ENCODE measurements at regions not wholly inside any gene's neighbourhood (a gene's known extent, or its start where the extent isn't known, plus 50 kb on each side); places are given as distances from the start of the nearest gene placed in this dataset.

DNA sequence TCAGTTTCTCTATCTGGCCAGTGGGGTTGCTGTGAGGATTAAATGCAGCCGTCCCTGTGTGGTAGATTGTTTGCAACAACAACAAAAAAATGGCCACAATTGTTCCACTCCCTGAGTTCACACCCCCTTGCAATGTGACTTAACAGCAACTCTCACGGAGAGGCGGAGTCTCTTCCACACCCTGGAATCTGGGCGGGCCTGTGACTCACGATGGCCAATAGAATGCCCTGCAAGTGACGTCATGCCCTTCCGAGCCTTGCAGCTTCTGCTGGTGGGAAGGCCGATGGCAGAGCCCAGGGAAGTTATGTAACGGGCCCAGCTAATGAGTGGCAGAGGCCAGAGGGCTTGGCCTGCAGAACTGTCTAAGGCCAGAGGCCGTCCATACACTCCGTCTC is 87.9 kb downstream of the RIPK4 start (continued):
- no peak for TF ChIP-seq ZBTB40 (IDR thresholded peaks at IDR 0.05)
- 0 out of 2 replicates have a peak, but pooled peaks have one; percentile 43 for TF ChIP-seq ZBTB40 (CRISPR knock-in tag; IDR thresholded peaks at IDR 0.05)
- peak; percentile 97 for TF ChIP-seq ARNTL (CRISPR knock-in tag; IDR thresholded peaks at IDR 0.05)
- TF ChIP-seq, protein P1, sequence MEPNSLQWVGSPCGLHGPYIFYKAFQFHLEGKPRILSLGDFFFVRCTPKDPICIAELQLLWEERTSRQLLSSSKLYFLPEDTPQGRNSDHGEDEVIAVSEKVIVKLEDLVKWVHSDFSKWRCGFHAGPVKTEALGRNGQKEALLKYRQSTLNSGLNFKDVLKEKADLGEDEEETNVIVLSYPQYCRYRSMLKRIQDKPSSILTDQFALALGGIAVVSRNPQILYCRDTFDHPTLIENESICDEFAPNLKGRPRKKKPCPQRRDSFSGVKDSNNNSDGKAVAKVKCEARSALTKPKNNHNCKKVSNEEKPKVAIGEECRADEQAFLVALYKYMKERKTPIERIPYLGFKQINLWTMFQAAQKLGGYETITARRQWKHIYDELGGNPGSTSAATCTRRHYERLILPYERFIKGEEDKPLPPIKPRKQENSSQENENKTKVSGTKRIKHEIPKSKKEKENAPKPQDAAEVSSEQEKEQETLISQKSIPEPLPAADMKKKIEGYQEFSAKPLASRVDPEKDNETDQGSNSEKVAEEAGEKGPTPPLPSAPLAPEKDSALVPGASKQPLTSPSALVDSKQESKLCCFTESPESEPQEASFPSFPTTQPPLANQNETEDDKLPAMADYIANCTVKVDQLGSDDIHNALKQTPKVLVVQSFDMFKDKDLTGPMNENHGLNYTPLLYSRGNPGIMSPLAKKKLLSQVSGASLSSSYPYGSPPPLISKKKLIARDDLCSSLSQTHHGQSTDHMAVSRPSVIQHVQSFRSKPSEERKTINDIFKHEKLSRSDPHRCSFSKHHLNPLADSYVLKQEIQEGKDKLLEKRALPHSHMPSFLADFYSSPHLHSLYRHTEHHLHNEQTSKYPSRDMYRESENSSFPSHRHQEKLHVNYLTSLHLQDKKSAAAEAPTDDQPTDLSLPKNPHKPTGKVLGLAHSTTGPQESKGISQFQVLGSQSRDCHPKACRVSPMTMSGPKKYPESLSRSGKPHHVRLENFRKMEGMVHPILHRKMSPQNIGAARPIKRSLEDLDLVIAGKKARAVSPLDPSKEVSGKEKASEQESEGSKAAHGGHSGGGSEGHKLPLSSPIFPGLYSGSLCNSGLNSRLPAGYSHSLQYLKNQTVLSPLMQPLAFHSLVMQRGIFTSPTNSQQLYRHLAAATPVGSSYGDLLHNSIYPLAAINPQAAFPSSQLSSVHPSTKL (CRISPR knock-in tag; IDR thresholded peaks at IDR 0.05): peak; percentile 72
- TF ChIP-seq, protein P2, sequence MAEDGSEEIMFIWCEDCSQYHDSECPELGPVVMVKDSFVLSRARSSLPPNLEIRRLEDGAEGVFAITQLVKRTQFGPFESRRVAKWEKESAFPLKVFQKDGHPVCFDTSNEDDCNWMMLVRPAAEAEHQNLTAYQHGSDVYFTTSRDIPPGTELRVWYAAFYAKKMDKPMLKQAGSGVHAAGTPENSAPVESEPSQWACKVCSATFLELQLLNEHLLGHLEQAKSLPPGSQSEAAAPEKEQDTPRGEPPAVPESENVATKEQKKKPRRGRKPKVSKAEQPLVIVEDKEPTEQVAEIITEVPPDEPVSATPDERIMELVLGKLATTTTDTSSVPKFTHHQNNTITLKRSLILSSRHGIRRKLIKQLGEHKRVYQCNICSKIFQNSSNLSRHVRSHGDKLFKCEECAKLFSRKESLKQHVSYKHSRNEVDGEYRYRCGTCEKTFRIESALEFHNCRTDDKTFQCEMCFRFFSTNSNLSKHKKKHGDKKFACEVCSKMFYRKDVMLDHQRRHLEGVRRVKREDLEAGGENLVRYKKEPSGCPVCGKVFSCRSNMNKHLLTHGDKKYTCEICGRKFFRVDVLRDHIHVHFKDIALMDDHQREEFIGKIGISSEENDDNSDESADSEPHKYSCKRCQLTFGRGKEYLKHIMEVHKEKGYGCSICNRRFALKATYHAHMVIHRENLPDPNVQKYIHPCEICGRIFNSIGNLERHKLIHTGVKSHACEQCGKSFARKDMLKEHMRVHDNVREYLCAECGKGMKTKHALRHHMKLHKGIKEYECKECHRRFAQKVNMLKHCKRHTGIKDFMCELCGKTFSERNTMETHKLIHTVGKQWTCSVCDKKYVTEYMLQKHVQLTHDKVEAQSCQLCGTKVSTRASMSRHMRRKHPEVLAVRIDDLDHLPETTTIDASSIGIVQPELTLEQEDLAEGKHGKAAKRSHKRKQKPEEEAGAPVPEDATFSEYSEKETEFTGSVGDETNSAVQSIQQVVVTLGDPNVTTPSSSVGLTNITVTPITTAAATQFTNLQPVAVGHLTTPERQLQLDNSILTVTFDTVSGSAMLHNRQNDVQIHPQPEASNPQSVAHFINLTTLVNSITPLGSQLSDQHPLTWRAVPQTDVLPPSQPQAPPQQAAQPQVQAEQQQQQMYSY (CRISPR knock-in tag; IDR thresholded peaks at IDR 0.05): no peak
- no peak for TF ChIP-seq MATR3 (CRISPR knock-in tag; IDR thresholded peaks at IDR 0.05)
- TF ChIP-seq ZNF780A (CRISPR knock-in tag; IDR thresholded peaks at IDR 0.05): no peak
- TF ChIP-seq HDAC2 (CRISPR knock-in tag; IDR thresholded peaks at IDR 0.05): peak; percentile 54; the same call in 1 of the 2 replicates
- TF ChIP-seq KLF16 (CRISPR knock-in tag; IDR thresholded peaks at IDR 0.05): 0 out of 4 replicates have a peak, but pooled peaks of 1 of the 2 experiments have one; percentile 47
- peak; percentile 80 for TF ChIP-seq ZNF501 (CRISPR knock-in tag; IDR thresholded peaks at IDR 0.05)
- no peak for TF ChIP-seq ZBTB8A (CRISPR knock-in tag; IDR thresholded peaks at IDR 0.05; ENCODE audit: borderline replicate concordance, low read depth)

Measured in HepG2 (cell line).